GM06990 (cell line): ENCODE measurements at regions not wholly inside any gene's neighbourhood (a gene's known extent, or its start where the extent isn't known, plus 50 kb on each side); places are given as distances from the start of the nearest gene placed in this dataset.

Experiments used
- DNase-seq: peaks from one replicate; pipeline ENCODE4 v3.0.0-alpha.2; 2011; ENCODE audit not compliant: insufficient read length; ENCODE audit errors: extremely low read depth
- H3K27me3 ChIP-seq: replicated peaks from 2 replicates; pipeline ENCODE4 v1.6.0; 2011; ENCODE audit warnings: low read length; ENCODE audit not compliant: control insufficient read depth, insufficient read depth
- H3K36me3 ChIP-seq: 2 replicates; pipeline ENCODE4 v1.5.1; 2011; ENCODE audit warnings: low read length; ENCODE audit not compliant: control insufficient read depth, insufficient read depth
- H3K4me3 ChIP-seq: replicated peaks from 2 replicates; pipeline ENCODE4 v1.5.1; 2011; ENCODE audit warnings: low read depth, mild to moderate bottlenecking, control low read depth, low read length
- CTCF ChIP-seq: IDR thresholded peaks from 2 replicates; pipeline ENCODE4 v1.5.1; 2011; ENCODE audit warnings: low read length, control low read depth, mild to moderate bottlenecking, inconsistent platforms; ENCODE audit not compliant: insufficient read depth, poor library complexity, severe bottlenecking

GRCh38 chr17:5678171-5678570 lies 93.9 kb upstream of the NLRP1 start:
- TF ChIP-seq CTCF: no peak
- H3K4me3 ChIP-seq: no peak overlapping the region
- H3K27me3 ChIP-seq: no peaks in the 10 kb centered on the region; the same call in 1 of the 2 replicates
- no peaks in the 10 kb centered on the region for H3K36me3 ChIP-seq
- DNase-seq: no peak

GRCh38 chr17:5680766-5681165 lies 96.5 kb upstream of the NLRP1 start:
- no peak for DNase-seq
- Histone ChIP-seq H3K27me3 (no peaks in the 10 kb centered on the region), H3K36me3 (no peaks in the 10 kb centered on the region), H3K4me3 (no peak overlapping the region)
- no peak for TF ChIP-seq CTCF

- Histone ChIP-seq H3K4me3 (no peak overlapping the region), H3K36me3 (no peaks in the 10 kb centered on the region), H3K27me3 (no peaks in the 10 kb centered on the region)
- DNase-seq: no peak
- no peak for TF ChIP-seq CTCF
These were observed 98.9 kb upstream of the NLRP1 start for GRCh38 chr17:5683241-5683640.

- Histone ChIP-seq H3K4me3 (no peak overlapping the region), H3K27me3 (no peaks in the 10 kb centered on the region; the same call in 1 of the 2 replicates), H3K36me3 (no peaks in the 10 kb centered on the region)
- no peak for DNase-seq
- no peak for TF ChIP-seq CTCF
These were observed 101.8 kb upstream of the NLRP1 start for GRCh38 chr17:5686074-5686635.

GRCh38 chr17:5687646-5688045 lies 103.3 kb upstream of the NLRP1 start:
- H3K36me3 ChIP-seq: no peaks in the 10 kb centered on the region
- H3K4me3 ChIP-seq: no peak overlapping the region
- H3K27me3 ChIP-seq: no peaks in the 10 kb centered on the region; the same call in 1 of the 2 replicates
- TF ChIP-seq CTCF: no peak
- DNase-seq: no peak

GRCh38 chr17:5693821-5694220 lies 109.5 kb upstream of the NLRP1 start:
- H3K4me3 ChIP-seq: no peak overlapping the region
- no peaks in the 10 kb centered on the region for H3K36me3 ChIP-seq
- H3K27me3 ChIP-seq: no peaks in the 10 kb centered on the region
- TF ChIP-seq CTCF: no peak
- no peak for DNase-seq
